Calu3 (cell line): ENCODE measurements at regions not wholly inside any gene's neighbourhood (a gene's known extent, or its start where the extent isn't known, plus 50 kb on each side); places are given as distances from the start of the nearest gene placed in this dataset.

ENCODE experiments used
- BruUV-seq: library from RNA; stranded (reverse); fragments of 400-500 nt; replicated peaks from 2 replicates; lab custom pipeline; 2021; lab: Mats Ljungman, UMichigan
- CTCF ChIA-PET: fragments of 300-600 bp; sonication (Branson Sonifier 250); formaldehyde crosslinking; loops from one replicate; lab custom pipeline; 2022; ENCODE audit warnings: antibody characterized with exemption; lab: Charles Lee
- DNase-seq: peaks from one replicate; pipeline ENCODE4 v3.0.0; 2022
- H3K27ac Mint-ChIP-seq: one replicate; pipeline ENCODE4 v1.8.0; 2022; ENCODE audit warnings: mixed read lengths; ENCODE audit not compliant: unreplicated experiment
- H3K27me3 Mint-ChIP-seq: one replicate; pipeline ENCODE4 v1.8.0; 2022; ENCODE audit warnings: mixed read lengths; ENCODE audit not compliant: unreplicated experiment
- H3K36me3 Mint-ChIP-seq: one replicate; pipeline ENCODE4 v1.8.0; 2022; ENCODE audit warnings: mild to moderate bottlenecking, moderate library complexity, mixed read lengths; ENCODE audit not compliant: insufficient read depth, unreplicated experiment
- H3K4me1 Mint-ChIP-seq: one replicate; pipeline ENCODE4 v1.8.0; 2022; ENCODE audit warnings: mild to moderate bottlenecking, low read depth, mixed read lengths; ENCODE audit not compliant: unreplicated experiment
- H3K4me3 Mint-ChIP-seq: one replicate; pipeline ENCODE4 v1.8.0; 2022; ENCODE audit warnings: mild to moderate bottlenecking, low read depth, moderate library complexity, mixed read lengths; ENCODE audit not compliant: unreplicated experiment
- H3K9me3 Mint-ChIP-seq: one replicate; pipeline ENCODE4 v1.8.0; 2022; ENCODE audit warnings: low read depth, mixed read lengths; ENCODE audit not compliant: unreplicated experiment
- CTCF ChIP-seq: fragments of 200-600 bp; IDR thresholded peaks from one replicate; pipeline ENCODE4 v1.8.0; 2022; ENCODE audit warnings: antibody characterized with exemption; ENCODE audit not compliant: unreplicated experiment
- intact Hi-C: fragments of 100-400 bp; cut with micrococcal nuclease; formaldehyde crosslinking; loops from one replicate; pipeline ENCODE4 v1.10.0; 2022; ENCODE audit not compliant: unreplicated experiment

GRCh38 chr9:24616863-24617262 lies 71.2 kb upstream of the IZUMO3 start:
- Mint-ChIP-seq H3K4me3 (no peak overlapping the region), H3K36me3 (no peaks in the 10 kb centered on the region), H3K4me1 (no peaks in the 10 kb centered on the region), H3K9me3 (no peaks in the 10 kb centered on the region), H3K27me3 (no peaks in the 10 kb centered on the region), H3K27ac (no peak overlapping the region)
- TF ChIP-seq CTCF, result no peak
- DNase-seq, result no peak
- intact Hi-C loops, result no loop called here
- BruUV-seq, result no TSS peak
- CTCF ChIA-PET, result no interaction called here

GRCh38 chr9:24614070-24614469 lies 68.4 kb upstream of the IZUMO3 start:
- Mint-ChIP-seq H3K4me3 (no peak overlapping the region), H3K27me3 (no peaks in the 10 kb centered on the region), H3K27ac (no peak overlapping the region), H3K36me3 (no peaks in the 10 kb centered on the region), H3K9me3 (peaks cover 2% of the 10 kb centered on the region), H3K4me1 (no peaks in the 10 kb centered on the region)
- BruUV-seq, result no TSS peak
- intact Hi-C loops, result no loop called here
- no peak for TF ChIP-seq CTCF
- no peak for DNase-seq
- CTCF ChIA-PET, result no interaction called here

- Mint-ChIP-seq H3K27ac (no peak overlapping the region), H3K4me1 (no peaks in the 10 kb centered on the region), H3K36me3 (no peaks in the 10 kb centered on the region), H3K27me3 (no peaks in the 10 kb centered on the region), H3K9me3 (peaks cover 4% of the 10 kb centered on the region), H3K4me3 (no peak overlapping the region)
- DNase-seq, result no peak
- CTCF ChIA-PET, result interaction anchor here (0.7 kb wide), 1 partner anchor 169 kb away, joined by 4 read pairs; no protein-coding TSS in a partner anchor
- TF ChIP-seq CTCF, result no peak
- BruUV-seq, result no TSS peak
- intact Hi-C loops, result no loop called here
Observed at GRCh38 chr9:24608599-24608998, 62.9 kb upstream of the IZUMO3 start.

- Mint-ChIP-seq H3K27ac (no peak overlapping the region), H3K9me3 (peaks cover 3% of the 10 kb centered on the region), H3K27me3 (no peaks in the 10 kb centered on the region), H3K4me3 (no peak overlapping the region), H3K4me1 (no peaks in the 10 kb centered on the region), H3K36me3 (no peaks in the 10 kb centered on the region)
- no TSS peak for BruUV-seq
- no peak for DNase-seq
- no peak for TF ChIP-seq CTCF
- CTCF ChIA-PET, result no interaction called here
- intact Hi-C loops, result no loop called here
Observed at GRCh38 chr9:24602693-24603352, 57.1 kb upstream of the IZUMO3 start.
